ENCODE measurements at regions not wholly inside any gene's neighbourhood (a gene's known extent, or its start where the extent isn't known, plus 50 kb on each side); places are given as distances from the start of the nearest gene placed in this dataset.

GRCh38 chr2:138237667-138238384 is 263.7 kb upstream of the SPOPL start:
- Histone ChIP-seq H3K4me3 (no peak overlapping the region), H3K27me3 (no peaks in the 10 kb centered on the region), H3K27ac (no peak overlapping the region), H3K4me1 (no peaks in the 10 kb centered on the region), H3K9me3 (no peaks in the 10 kb centered on the region), H3K36me3 (no peaks in the 10 kb centered on the region)
- intact Hi-C loops (cut with DNase I) = no loop called here
- no peak for DNase-seq
- TF ChIP-seq EP300 (IDR thresholded peaks at IDR 0.05) (no peak), POLR2A (IDR thresholded peaks at IDR 0.05) (no peak), POLR2AphosphoS5 (IDR thresholded peaks at IDR 0.05) (no peak)
- TF ChIP-seq, protein P1, sequence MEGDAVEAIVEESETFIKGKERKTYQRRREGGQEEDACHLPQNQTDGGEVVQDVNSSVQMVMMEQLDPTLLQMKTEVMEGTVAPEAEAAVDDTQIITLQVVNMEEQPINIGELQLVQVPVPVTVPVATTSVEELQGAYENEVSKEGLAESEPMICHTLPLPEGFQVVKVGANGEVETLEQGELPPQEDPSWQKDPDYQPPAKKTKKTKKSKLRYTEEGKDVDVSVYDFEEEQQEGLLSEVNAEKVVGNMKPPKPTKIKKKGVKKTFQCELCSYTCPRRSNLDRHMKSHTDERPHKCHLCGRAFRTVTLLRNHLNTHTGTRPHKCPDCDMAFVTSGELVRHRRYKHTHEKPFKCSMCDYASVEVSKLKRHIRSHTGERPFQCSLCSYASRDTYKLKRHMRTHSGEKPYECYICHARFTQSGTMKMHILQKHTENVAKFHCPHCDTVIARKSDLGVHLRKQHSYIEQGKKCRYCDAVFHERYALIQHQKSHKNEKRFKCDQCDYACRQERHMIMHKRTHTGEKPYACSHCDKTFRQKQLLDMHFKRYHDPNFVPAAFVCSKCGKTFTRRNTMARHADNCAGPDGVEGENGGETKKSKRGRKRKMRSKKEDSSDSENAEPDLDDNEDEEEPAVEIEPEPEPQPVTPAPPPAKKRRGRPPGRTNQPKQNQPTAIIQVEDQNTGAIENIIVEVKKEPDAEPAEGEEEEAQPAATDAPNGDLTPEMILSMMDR (IDR thresholded peaks at IDR 0.05) = no peak
- 23 to 25% methylated on average over 5 of the region's 5 CpGs for WGBS, 2 donors

DNA sequence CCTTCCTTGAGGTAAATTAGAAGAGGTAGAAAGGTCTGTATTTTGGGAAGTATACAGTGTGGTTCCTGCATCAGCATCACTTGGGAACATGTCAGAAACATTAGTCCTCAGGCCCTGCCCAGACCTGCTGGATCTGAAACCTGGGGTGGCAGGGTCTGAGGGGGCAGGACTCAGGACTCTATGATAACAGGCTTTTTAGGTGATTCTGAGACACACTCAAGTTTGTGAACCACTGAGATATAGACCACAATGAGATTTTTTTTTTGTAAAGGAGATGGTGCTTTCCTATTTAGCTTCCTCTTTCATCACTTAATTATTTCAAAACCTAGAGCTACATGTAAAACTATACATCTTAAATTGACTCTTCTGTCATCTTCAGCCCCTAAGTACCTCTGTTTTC is 262.7 kb upstream of the SPOPL start:
- no peak overlapping the region for H3K4me3 ChIP-seq
- intact Hi-C loops (cut with DNase I) = no loop called here
- no peaks in the 10 kb centered on the region for H3K27me3 ChIP-seq

DNA sequence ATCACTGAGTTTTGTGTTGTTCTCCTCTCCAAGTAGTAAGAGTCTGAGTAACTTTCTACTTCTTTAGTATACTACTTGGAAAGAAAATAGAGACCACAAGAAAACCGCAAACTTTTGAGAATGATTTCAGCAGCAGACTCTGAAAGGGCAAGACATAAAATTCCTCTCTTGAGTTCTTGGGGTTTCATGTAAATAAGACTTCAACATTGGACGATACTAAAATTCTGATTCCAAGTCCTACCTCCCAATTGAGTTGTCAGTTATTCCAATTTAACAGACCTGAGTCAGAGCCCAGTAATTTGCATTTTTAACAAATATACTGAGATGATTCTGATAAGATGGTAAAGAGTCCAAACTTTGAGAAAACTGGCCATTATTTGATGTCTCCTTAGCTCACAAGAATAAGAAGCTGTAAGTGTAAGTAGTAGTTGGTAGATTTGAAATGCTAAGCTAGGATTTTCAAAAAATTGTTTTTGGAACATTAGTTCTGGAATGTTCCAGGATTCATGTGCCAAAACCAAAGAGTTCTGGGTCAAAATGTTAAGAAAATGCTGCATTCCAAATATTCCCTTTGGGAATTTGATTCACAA is 261.6 kb upstream of the SPOPL start:
- Histone ChIP-seq H3K4me3 (no peak overlapping the region), H3K27ac (no peak overlapping the region)
- WGBS, 2 donors = 85 to 86% methylated on average over 2 of the region's 2 CpGs

More for the DNA sequence above, 262.7 kb upstream of the SPOPL start:
- no peak for DNase-seq
- Histone ChIP-seq H3K9me3 (no peaks in the 10 kb centered on the region), H3K27ac (no peak overlapping the region), H3K36me3 (no peaks in the 10 kb centered on the region), H3K4me1 (no peaks in the 10 kb centered on the region)
- TF ChIP-seq, protein P1 (IDR thresholded peaks at IDR 0.05) = no peak
- TF ChIP-seq POLR2A (IDR thresholded peaks at IDR 0.05) (no peak), EP300 (IDR thresholded peaks at IDR 0.05) (no peak), POLR2AphosphoS5 (IDR thresholded peaks at IDR 0.05) (no peak)

GRCh38 chr2:138243372-138243771 is 258.2 kb upstream of the SPOPL start:
- H3K27me3 ChIP-seq = no peaks in the 10 kb centered on the region
- H3K36me3 ChIP-seq = no peaks in the 10 kb centered on the region
- H3K4me3 ChIP-seq = no peak overlapping the region
- H3K4me1 ChIP-seq = no peaks in the 10 kb centered on the region
- intact Hi-C loops (cut with DNase I) = no loop called here
- H3K27ac ChIP-seq = no peak overlapping the region
- TF ChIP-seq, protein P1 (IDR thresholded peaks at IDR 0.05) = no peak
- no peak for TF ChIP-seq EP300 (IDR thresholded peaks at IDR 0.05)
- no peak for TF ChIP-seq POLR2AphosphoS5 (IDR thresholded peaks at IDR 0.05)
- no peaks in the 10 kb centered on the region for H3K9me3 ChIP-seq
- no peak for DNase-seq

More for the DNA sequence above, 261.6 kb upstream of the SPOPL start:
- TF ChIP-seq POLR2A (IDR thresholded peaks at IDR 0.05) (no peak), POLR2AphosphoS5 (IDR thresholded peaks at IDR 0.05) (no peak)
- TF ChIP-seq, protein P1 (IDR thresholded peaks at IDR 0.05) = no peak
- no peak for DNase-seq
- Histone ChIP-seq H3K9me3 (no peaks in the 10 kb centered on the region), H3K27me3 (no peaks in the 10 kb centered on the region), H3K36me3 (no peaks in the 10 kb centered on the region), H3K4me1 (no peaks in the 10 kb centered on the region)
- intact Hi-C loops (cut with DNase I) = no loop called here

DNA sequence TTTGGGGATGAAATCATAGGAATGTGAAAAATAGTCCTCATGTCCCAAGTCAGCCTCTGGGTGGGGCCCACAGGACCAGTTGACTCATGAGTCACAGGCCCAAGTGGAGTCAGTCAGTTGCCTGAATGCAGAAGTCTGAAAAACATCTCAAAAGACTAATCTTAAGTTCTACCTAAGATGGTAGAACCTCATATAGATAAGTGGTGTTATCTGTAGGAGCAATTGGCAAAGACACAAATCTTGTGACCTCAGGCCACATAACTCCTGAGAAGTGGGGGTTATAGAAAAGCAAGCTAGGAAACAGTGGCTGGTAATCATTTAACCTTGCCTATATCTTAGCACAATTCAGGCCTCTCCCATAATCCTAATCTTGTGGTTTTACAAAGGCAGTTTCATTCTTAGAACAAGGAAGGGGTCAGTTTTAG is 257.1 kb upstream of the SPOPL start:
- TF ChIP-seq, protein P1 (IDR thresholded peaks at IDR 0.05) = no peak
- TF ChIP-seq POLR2AphosphoS5 (IDR thresholded peaks at IDR 0.05) (no peak), POLR2A (IDR thresholded peaks at IDR 0.05) (no peak), EP300 (IDR thresholded peaks at IDR 0.05) (no peak)
- Histone ChIP-seq H3K36me3 (no peaks in the 10 kb centered on the region), H3K27ac (no peak overlapping the region), H3K9me3 (no peaks in the 10 kb centered on the region), H3K4me3 (no peak overlapping the region), H3K27me3 (no peaks in the 10 kb centered on the region), H3K4me1 (no peaks in the 10 kb centered on the region)
- DNase-seq = no peak
- intact Hi-C loops (cut with DNase I) = no loop called here
